ENCODE measurements at regions not wholly inside any gene's neighbourhood (a gene's known extent, or its start where the extent isn't known, plus 50 kb on each side); places are given as distances from the start of the nearest gene placed in this dataset.

GRCh38 chr7:46694058-46694457 is 773.0 kb upstream of the IGFBP3 start:
- DNase-seq (ENCODE audit: insufficient read length, low spot score, missing footprints) = no peak
- H3K9me3 ChIP-seq (ENCODE audit: low read depth, low read length) = no peaks in the 10 kb centered on the region
- peak overlapping the region; percentile 13 for H2AFZ ChIP-seq (ENCODE audit: low read length)
- H4K20me1 ChIP-seq (ENCODE audit: insufficient read depth, low read length) = no peaks in the 10 kb centered on the region
- H3K4me2 ChIP-seq (ENCODE audit: insufficient read depth, low read length) = no peak overlapping the region
- no peak for TF ChIP-seq CTCF (IDR thresholded peaks at IDR 0.05; ENCODE audit: extremely low read depth, low read depth, low read length)
- H3K27me3 ChIP-seq (ENCODE audit: insufficient read depth, low read length) = no peaks in the 10 kb centered on the region
- H3K4me3 ChIP-seq (ENCODE audit: insufficient read depth, low read length) = no peak overlapping the region
- H3K36me3 ChIP-seq (ENCODE audit: insufficient read depth, low read length) = no peaks in the 10 kb centered on the region
- no peak overlapping the region for H3K27ac ChIP-seq (ENCODE audit: low read depth, low read length)
- no peaks in the 10 kb centered on the region for H3K79me2 ChIP-seq (ENCODE audit: insufficient read depth, low read length)
- no peaks in the 10 kb centered on the region for H3K4me1 ChIP-seq (ENCODE audit: insufficient read depth, low read length)

GRCh38 chr7:46687203-46687602 is 766.1 kb upstream of the IGFBP3 start:
- H3K4me2 ChIP-seq (ENCODE audit: insufficient read depth, low read length) = no peak overlapping the region
- no peak overlapping the region for H3K27ac ChIP-seq (ENCODE audit: low read depth, low read length)
- peaks cover 12% of the 10 kb centered on the region for H3K4me1 ChIP-seq (ENCODE audit: insufficient read depth, low read length)
- H3K79me2 ChIP-seq (ENCODE audit: insufficient read depth, low read length) = no peaks in the 10 kb centered on the region
- no peaks in the 10 kb centered on the region for H3K36me3 ChIP-seq (ENCODE audit: insufficient read depth, low read length)
- no peaks in the 10 kb centered on the region for H3K9me3 ChIP-seq (ENCODE audit: low read depth, low read length)
- no peak for DNase-seq (ENCODE audit: insufficient read length, low spot score, missing footprints)
- no peaks in the 10 kb centered on the region for H4K20me1 ChIP-seq (ENCODE audit: insufficient read depth, low read length)
- H2AFZ ChIP-seq (ENCODE audit: low read length) = no peak overlapping the region
- H3K4me3 ChIP-seq (ENCODE audit: insufficient read depth, low read length) = no peak overlapping the region
- no peak for TF ChIP-seq CTCF (IDR thresholded peaks at IDR 0.05; ENCODE audit: extremely low read depth, low read depth, low read length)
- H3K27me3 ChIP-seq (ENCODE audit: insufficient read depth, low read length) = no peaks in the 10 kb centered on the region

- Histone ChIP-seq H3K4me2 (ENCODE audit: insufficient read depth, low read length) (no peak overlapping the region), H3K4me1 (ENCODE audit: insufficient read depth, low read length) (peaks cover 14% of the 10 kb centered on the region), H3K9me3 (ENCODE audit: low read depth, low read length) (no peaks in the 10 kb centered on the region), H3K79me2 (ENCODE audit: insufficient read depth, low read length) (no peaks in the 10 kb centered on the region), H3K36me3 (ENCODE audit: insufficient read depth, low read length) (no peaks in the 10 kb centered on the region), H3K4me3 (ENCODE audit: insufficient read depth, low read length) (no peak overlapping the region), H2AFZ (ENCODE audit: low read length) (no peak overlapping the region), H3K27me3 (ENCODE audit: insufficient read depth, low read length) (no peaks in the 10 kb centered on the region), H4K20me1 (ENCODE audit: insufficient read depth, low read length) (no peaks in the 10 kb centered on the region), H3K27ac (ENCODE audit: low read depth, low read length) (no peak overlapping the region)
- no peak for DNase-seq (ENCODE audit: insufficient read length, low spot score, missing footprints)
- TF ChIP-seq CTCF (IDR thresholded peaks at IDR 0.05; ENCODE audit: extremely low read depth, low read depth, low read length) = peak; percentile 9
These were observed 764.0 kb upstream of the IGFBP3 start for GRCh38 chr7:46685051-46685450.

- Histone ChIP-seq H3K4me2 (ENCODE audit: insufficient read depth, low read length) (peak overlapping the region; percentile 32), H3K79me2 (ENCODE audit: insufficient read depth, low read length) (no peaks in the 10 kb centered on the region), H3K4me1 (ENCODE audit: insufficient read depth, low read length) (peaks cover 14% of the 10 kb centered on the region), H3K27me3 (ENCODE audit: insufficient read depth, low read length) (no peaks in the 10 kb centered on the region), H3K9me3 (ENCODE audit: low read depth, low read length) (no peaks in the 10 kb centered on the region), H3K4me3 (ENCODE audit: insufficient read depth, low read length) (no peak overlapping the region), H3K27ac (ENCODE audit: low read depth, low read length) (peak overlapping the region; percentile 65), H3K36me3 (ENCODE audit: insufficient read depth, low read length) (no peaks in the 10 kb centered on the region), H4K20me1 (ENCODE audit: insufficient read depth, low read length) (no peaks in the 10 kb centered on the region), H2AFZ (ENCODE audit: low read length) (peak overlapping the region; percentile 76)
- no peak for TF ChIP-seq CTCF (IDR thresholded peaks at IDR 0.05; ENCODE audit: extremely low read depth, low read depth, low read length)
- peak; percentile 62 for DNase-seq (ENCODE audit: insufficient read length, low spot score, missing footprints)
These were observed 762.0 kb upstream of the IGFBP3 start for GRCh38 chr7:46682836-46683624.

Data from osteoblast (primary cell).